ENCODE measurements at regions not wholly inside any gene's neighbourhood (a gene's known extent, or its start where the extent isn't known, plus 50 kb on each side); places are given as distances from the start of the nearest gene placed in this dataset.

DNA sequence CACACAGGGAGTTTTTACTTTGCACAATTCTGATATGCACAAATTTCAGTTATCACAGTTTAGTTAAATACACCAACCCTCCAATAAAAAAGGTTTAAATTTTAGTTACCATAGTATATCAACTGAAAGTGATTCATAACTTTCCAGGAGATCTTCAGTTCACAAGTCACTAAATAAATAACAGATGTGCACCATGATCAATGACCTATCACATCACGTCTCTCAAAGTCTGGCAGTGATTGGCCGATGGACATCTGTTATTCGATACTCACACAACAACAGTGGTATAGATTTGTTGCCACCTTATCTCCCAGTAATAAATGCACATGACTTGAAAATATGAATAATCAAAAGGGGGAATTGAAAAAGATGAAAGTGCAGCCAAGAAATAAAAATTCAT is 66.8 kb upstream of the PTCHD4 start:
- DNase-seq: no peak
- Mint-ChIP-seq H3K9me3 (peaks cover 6 to 9% of the 10 kb centered on the region in 2 donors), H3K4me1 (no peaks in the 10 kb centered on the region), H3K4me3 (no peak overlapping the region), H3K36me3 (no peaks in the 10 kb centered on the region), H3K27ac (no peak overlapping the region), H3K27me3 (ENCODE audit: low read depth in 2 of 2) (no peaks in the 10 kb centered on the region)
- WGBS (ENCODE audit: insufficient coverage): 90% methylated on average over 2 of the region's 3 CpGs
- H3K36me3 ChIP-seq (ENCODE audit: control insufficient read depth, insufficient read depth, low read length): no peaks in the 10 kb centered on the region
- no peak overlapping the region for H3K27ac ChIP-seq (ENCODE audit: low read length)
- intact Hi-C loops (cut with micrococcal nuclease): no loop called here
- no peaks in the 10 kb centered on the region for H3K27me3 ChIP-seq (ENCODE audit: control insufficient read depth, insufficient read depth, low read length)
- no peak for ATAC-seq
- H3K9me3 ChIP-seq (ENCODE audit: control insufficient read depth, insufficient read depth, low read length): no peaks in the 10 kb centered on the region
- TF ChIP-seq CTCF (IDR thresholded peaks at IDR 0.05): no peak
- no peak overlapping the region for H3K4me3 ChIP-seq (ENCODE audit: low read length)
- H3K4me1 ChIP-seq (ENCODE audit: control insufficient read depth, insufficient read depth, low read length): no peaks in the 10 kb centered on the region

- DNase-seq: no peak
- intact Hi-C loops (cut with micrococcal nuclease): no loop called here
- WGBS (ENCODE audit: insufficient coverage): 79% methylated on average over 6 of the region's 6 CpGs
- no peak overlapping the region for H3K4me3 Mint-ChIP-seq
- Histone ChIP-seq H3K27me3 (ENCODE audit: control insufficient read depth, insufficient read depth, low read length) (no peaks in the 10 kb centered on the region), H3K9me3 (ENCODE audit: control insufficient read depth, insufficient read depth, low read length) (no peaks in the 10 kb centered on the region), H3K27ac (ENCODE audit: low read length) (no peak overlapping the region), H3K4me1 (ENCODE audit: control insufficient read depth, insufficient read depth, low read length) (no peaks in the 10 kb centered on the region), H3K4me3 (ENCODE audit: low read length) (no peak overlapping the region), H3K36me3 (ENCODE audit: control insufficient read depth, insufficient read depth, low read length) (no peaks in the 10 kb centered on the region)
- H3K9me3 Mint-ChIP-seq: peaks cover 6 to 9% of the 10 kb centered on the region in 2 donors
- no peak for TF ChIP-seq CTCF (IDR thresholded peaks at IDR 0.05)
- no peak overlapping the region for H3K27ac Mint-ChIP-seq
- no peaks in the 10 kb centered on the region for H3K27me3 Mint-ChIP-seq (ENCODE audit: low read depth in 2 of 2)
- H3K36me3 Mint-ChIP-seq: no peaks in the 10 kb centered on the region
- no peak for ATAC-seq
- H3K4me1 Mint-ChIP-seq: no peaks in the 10 kb centered on the region
Observed at GRCh38 chr6:48176645-48177308, 65.8 kb upstream of the PTCHD4 start.

DNA sequence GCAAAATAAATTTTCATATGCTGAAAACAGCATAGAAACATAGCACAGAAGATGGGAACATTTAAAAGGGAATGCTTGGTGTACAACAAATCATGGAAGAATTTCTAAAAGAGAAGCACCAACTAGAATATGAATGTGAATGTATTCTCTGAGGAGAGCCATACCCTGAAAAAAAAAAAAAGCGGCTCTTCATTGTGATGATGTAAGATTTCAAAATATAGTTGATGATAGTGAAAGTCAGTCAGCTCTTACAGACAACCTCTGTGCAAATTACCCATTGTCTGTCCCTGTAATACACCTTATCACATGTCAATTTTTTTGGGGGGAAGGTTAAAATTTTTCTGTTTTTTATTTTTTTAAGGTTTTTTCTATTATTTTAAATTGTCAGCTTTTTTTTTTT is 58.6 kb upstream of the PTCHD4 start:
- Mint-ChIP-seq H3K27ac (no peak overlapping the region), H3K9me3 (peaks cover 9 to 13% of the 10 kb centered on the region in 2 donors), H3K4me3 (no peak overlapping the region), H3K27me3 (ENCODE audit: low read depth in 2 of 2) (no peaks in the 10 kb centered on the region), H3K36me3 (no peaks in the 10 kb centered on the region), H3K4me1 (no peaks in the 10 kb centered on the region)
- no peaks in the 10 kb centered on the region for H3K27me3 ChIP-seq (ENCODE audit: control insufficient read depth, insufficient read depth, low read length)
- no peak overlapping the region for H3K27ac ChIP-seq (ENCODE audit: low read length)
- H3K36me3 ChIP-seq (ENCODE audit: control insufficient read depth, insufficient read depth, low read length): no peaks in the 10 kb centered on the region
- no peak for ATAC-seq
- no CpG with 5 or more reads among the region's 1 CpG for WGBS (ENCODE audit: insufficient coverage)
- no peak for TF ChIP-seq CTCF (IDR thresholded peaks at IDR 0.05)
- no peak for DNase-seq
- no peaks in the 10 kb centered on the region for H3K9me3 ChIP-seq (ENCODE audit: control insufficient read depth, insufficient read depth, low read length)
- no peaks in the 10 kb centered on the region for H3K4me1 ChIP-seq (ENCODE audit: control insufficient read depth, insufficient read depth, low read length)
- intact Hi-C loops (cut with micrococcal nuclease): no loop called here
- H3K4me3 ChIP-seq (ENCODE audit: low read length): no peak overlapping the region

All from natural killer cell (primary cell).